Vagina (tissue), 2 donors: ENCODE measurements at regions not wholly inside any gene's neighbourhood (a gene's known extent, or its start where the extent isn't known, plus 50 kb on each side); places are given as distances from the start of the nearest gene placed in this dataset.

ENCODE experiments used
- CTCF ChIP-seq, 3 experiments: fragments of 450-650 bp in 2 of 3; fragments of 200-600 bp in 1 of 3; sonication (generic) in 1 of 3; IDR thresholded peaks; one replicate each; pipeline ENCODE4 v1.5.1; 2017 to 2019; ENCODE audit warnings: antibody characterized with exemption in 3 of 3, mild to moderate bottlenecking in 2 of 3, moderate library complexity in 2 of 3
- POLR2A ChIP-seq, 2 donors: fragments of 450-650 bp; IDR thresholded peaks; one replicate each; pipeline ENCODE4 v1.6.1; 2017; ENCODE audit warnings: antibody characterized with exemption in 2 of 2, mild to moderate bottlenecking in 2 of 2, moderate library complexity in 2 of 2
- POLR2AphosphoS5 ChIP-seq, 2 donors: sonication (generic); formaldehyde crosslinking; IDR thresholded peaks; one replicate each; pipeline ENCODE4 v1.9.0; 2017; ENCODE audit warnings: antibody characterized with exemption in 2 of 2, mild to moderate bottlenecking in 2 of 2, low read depth in 1 of 2; ENCODE audit not compliant: insufficient read depth in 1 of 2

DNA sequence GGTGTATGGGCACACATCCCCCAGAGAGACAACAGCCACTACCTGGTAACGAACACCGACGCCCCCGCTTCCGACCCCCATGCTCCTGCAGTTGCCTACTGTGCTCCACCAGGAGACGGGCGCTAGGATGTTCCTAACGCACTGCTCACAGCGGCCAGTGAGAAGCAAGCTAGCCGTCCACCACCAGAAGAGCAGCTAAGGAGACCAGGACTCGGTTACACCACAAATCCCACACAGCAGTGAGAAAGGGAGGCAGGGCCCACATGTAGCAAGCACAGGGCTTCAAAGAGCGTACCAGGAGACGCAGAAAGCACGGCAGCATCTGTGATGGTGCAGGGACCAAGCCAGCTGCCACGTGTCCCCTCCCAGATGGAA is 117.0 kb downstream of the NCOR2 start:
- TF ChIP-seq CTCF (IDR thresholded peaks at IDR 0.05) (no peak), POLR2AphosphoS5 (IDR thresholded peaks at IDR 0.05; ENCODE audit: insufficient read depth in 1 of 2, low read depth in 1 of 2) (no peak), POLR2A (IDR thresholded peaks at IDR 0.05) (no peak)
